ENCODE measurements at regions not wholly inside any gene's neighbourhood (a gene's known extent, or its start where the extent isn't known, plus 50 kb on each side); places are given as distances from the start of the nearest gene placed in this dataset.

DNA sequence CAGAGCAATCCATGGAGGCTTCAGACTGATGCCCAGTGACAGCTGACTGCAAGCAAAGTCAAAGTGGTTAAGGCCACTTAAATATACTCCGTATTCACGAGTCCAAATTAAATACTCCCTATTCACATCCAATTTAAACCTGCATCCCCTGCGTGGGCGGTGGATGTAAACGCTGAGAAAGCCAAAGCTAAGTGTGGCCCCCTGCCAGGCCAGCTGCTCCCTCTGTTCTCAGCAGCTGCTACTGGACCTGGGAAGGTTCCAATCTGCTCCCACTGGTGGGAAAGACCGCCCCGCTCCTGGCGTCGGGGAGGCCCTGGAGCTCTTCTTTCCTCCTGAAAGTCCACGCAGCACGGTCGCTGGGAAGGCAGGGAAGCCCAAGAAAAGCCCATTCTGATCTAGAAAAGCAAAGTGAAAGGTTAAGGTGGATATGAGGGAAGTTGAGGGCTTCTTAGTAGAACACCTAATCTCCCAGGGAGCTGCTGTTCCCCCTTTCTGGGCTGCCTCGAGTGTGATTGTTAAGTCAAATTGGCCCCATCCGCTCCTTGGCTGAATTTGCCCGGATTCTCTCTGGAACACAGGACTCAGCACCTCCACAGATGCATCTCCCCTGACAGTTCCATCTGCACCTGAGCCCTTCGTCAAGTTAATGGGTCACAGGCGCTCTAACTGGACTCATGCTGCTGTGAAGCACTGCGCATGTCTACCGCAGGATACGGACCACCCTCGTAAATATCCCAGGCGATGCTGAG lies 205.5 kb downstream of the USP12 start:
- DNase-seq = no peak

- DNase-seq = no peak
Measured at GRCh38 chr13:26964278-26965250, 204.0 kb upstream of the GPR12 start.

- no peak for DNase-seq
Measured at GRCh38 chr13:26962671-26963070, 202.1 kb upstream of the GPR12 start.

- no peak for DNase-seq
Measured at GRCh38 chr13:26961890-26962615, 201.5 kb upstream of the GPR12 start.

- DNase-seq = no peak
Measured at GRCh38 chr13:26957182-26957581, 196.6 kb upstream of the GPR12 start.

DNA sequence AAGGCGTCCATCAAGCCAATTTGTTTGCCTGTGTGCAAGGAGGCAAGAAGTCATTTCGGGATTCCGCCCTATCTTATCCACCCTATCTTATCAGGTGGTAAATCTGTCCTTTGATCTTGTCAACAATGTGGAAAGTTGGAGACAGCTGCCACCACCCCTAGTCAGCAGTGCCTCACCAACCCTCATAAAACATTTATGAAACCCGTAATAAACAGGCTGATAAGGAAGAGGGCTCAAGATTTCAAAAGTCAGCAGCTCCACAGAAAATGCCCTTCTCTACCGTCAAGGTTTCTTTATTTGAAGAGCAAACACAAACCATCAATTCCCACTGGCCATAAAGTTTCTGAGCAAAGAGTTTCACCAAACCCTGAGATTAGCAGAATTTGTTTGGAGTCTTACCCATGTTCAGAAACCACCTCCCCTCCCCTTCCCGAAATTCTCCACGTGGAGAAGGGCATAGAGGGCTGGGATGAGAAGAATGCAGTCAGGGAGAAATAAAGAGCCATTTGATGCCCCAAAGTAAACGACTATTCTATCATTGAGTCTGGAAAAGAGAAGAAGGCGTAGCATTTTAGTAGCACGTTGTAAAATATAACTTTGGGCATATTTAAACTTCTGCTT lies 196.0 kb upstream of the GPR12 start:
- no peak for DNase-seq

DNA sequence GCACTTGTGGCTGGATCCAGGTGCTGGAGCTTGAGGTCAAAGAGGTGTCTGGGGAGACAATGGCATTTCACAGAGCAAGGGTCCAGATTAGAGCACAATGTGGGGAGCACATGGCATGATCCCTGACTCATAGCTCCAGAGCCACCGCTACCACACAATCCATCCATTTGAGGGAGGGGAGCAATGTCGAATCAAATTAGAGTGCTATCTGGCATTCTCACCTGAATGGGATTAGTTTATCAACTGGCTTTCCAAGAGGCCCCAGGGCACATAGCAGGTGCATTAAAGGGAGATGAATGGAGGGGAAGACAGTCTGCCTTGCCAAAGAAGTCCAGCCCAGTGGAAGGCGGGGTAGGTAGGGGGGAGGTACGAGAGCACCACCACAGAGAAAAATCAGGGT lies 194.4 kb upstream of the GPR12 start:
- DNase-seq = no peak

DNA sequence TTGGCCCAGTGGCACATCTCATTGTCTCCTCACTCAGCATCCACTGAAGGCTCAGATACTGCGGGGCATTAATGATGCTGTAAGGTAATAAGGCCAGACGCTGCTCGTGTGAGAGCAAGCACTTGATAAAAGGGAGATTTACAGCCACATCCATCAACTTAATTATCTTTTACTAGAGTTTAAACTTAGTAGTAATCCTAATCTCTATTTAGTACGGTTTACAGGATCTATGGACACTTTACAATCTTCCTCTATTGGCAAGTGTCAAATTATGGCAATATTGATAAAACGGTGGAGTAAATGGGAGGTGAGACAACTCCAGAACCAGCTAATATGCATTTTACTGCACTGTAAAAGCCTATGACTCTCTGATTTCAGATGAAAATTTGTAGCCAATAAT lies 192.7 kb upstream of the GPR12 start:
- no peak for DNase-seq

DNA sequence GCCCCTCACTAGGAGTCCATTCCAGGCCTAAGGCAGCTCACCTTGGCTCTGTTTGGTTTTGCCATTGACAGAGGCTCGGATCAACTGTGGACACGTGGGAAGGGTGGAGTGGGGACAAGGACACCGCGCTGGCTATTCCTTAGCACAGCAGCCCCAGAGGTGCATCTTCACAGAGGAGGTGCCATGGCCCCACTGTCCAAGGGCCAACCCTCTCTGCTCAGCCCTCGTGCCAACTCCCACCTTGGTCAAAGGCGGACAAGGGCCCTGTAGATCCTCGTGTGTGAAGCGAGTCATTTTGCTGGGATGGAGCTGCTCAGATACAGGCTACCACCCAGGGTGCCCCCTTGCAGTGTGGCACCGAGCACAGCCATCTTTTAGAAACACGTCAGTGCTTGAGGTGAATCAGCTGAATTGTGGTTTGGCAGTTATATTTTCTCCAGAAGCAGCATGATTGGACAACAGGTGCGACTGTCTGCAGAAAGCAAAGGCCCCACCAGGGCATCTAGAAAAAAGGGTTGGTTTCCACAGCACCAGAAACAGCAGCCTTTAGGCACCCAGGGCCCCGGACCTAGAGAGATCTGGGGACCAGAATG lies 192.1 kb upstream of the GPR12 start:
- no peak for DNase-seq

DNA sequence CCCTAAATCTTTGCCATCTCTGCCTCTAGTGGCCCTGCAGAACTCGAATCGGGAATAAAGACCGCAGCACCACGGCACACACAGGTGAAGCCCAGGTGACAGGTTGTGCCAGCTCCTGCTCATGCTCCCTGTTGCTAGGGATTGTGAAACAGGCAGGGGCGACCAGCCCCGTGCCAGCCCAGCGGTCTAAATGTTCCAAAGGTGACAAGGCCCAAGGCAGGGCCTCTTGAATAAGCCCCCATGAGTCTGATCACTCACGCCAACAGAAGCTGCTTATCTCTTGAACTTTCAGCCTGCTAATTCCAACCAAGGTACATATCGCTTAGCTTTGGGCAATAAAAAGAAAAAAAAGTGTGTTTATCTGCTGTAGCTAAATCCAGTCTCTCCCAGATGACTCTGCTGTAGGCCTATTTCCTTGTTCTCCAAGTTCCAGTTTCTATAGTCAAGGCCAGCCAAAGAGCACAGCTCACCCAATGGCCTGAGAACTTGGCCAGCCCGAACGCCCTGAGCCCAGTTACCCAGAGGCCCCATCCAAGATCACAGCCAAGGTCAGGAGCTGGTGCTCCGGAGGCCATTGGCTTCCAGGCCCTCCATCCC lies 191.1 kb upstream of the GPR12 start:
- no peak for DNase-seq

GRCh38 chr13:26950968-26951367 lies 190.4 kb upstream of the GPR12 start:
- no peak for DNase-seq

GRCh38 chr13:26950546-26950945 lies 190.0 kb upstream of the GPR12 start:
- no peak for DNase-seq

DNA sequence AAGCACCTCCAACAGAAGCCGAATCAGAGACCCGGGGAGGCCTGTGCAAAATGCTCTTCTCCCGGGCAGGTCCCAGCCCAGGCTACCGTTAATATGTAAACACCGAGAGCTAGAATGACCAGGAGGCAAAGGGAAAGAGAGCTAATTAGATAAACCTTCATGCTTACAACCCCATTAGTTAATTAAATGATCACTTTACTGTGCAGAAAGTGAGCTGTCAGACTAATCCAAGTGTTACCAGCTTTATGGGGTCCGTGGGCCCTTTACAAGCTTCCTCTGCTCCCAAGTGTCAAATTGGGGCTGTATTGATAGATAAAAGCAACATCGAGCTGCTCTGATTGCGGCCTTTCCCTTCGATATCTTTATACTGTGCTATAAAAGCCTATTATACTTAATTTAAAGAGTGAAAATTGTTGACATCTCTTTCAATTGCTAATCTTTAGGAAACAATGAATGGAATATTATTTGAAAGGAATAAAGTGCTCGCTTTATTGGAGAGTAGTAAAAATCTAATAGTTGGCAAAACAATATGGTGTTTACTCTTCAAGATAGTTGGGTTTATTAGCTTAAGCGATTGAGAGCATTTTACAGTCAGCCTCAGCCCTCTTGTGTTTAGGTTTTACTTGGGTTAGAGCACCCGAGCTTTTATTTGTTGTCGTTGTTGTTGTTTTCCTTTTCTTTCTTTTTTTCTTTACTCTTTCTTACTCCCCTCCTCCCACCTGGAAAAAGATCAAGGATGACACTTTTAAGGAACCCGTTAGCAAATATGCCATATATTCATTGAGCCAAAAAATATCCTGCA lies 189.3 kb upstream of the GPR12 start:
- no peak for DNase-seq

DNA sequence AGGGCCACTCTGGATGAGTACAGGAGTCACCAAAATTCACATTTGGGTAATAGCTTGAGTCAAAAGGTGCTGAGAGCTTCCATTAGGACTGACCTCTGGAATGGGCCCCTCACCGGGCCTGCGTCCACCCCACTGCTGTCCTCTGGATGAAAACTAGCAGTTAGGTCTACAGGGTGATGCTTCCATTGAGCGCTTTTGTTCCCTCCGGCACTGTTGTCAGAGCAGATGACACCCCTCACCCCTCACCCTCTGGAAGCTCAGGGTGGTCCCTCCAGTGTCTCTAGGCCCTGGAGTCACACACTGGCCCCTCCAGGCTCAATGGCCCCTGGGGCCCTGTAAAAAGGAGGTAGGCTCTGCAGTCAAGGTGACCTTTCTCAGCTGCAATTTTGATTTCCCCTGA lies 187.8 kb upstream of the GPR12 start:
- no peak for DNase-seq

GRCh38 chr13:26946684-26947343 lies 186.2 kb upstream of the GPR12 start:
- DNase-seq = peak; percentile 4

GRCh38 chr13:26943748-26944147 lies 183.2 kb upstream of the GPR12 start:
- no peak for DNase-seq

- no peak for DNase-seq
Measured at GRCh38 chr13:26942184-26942583, 181.6 kb upstream of the GPR12 start.

DNA sequence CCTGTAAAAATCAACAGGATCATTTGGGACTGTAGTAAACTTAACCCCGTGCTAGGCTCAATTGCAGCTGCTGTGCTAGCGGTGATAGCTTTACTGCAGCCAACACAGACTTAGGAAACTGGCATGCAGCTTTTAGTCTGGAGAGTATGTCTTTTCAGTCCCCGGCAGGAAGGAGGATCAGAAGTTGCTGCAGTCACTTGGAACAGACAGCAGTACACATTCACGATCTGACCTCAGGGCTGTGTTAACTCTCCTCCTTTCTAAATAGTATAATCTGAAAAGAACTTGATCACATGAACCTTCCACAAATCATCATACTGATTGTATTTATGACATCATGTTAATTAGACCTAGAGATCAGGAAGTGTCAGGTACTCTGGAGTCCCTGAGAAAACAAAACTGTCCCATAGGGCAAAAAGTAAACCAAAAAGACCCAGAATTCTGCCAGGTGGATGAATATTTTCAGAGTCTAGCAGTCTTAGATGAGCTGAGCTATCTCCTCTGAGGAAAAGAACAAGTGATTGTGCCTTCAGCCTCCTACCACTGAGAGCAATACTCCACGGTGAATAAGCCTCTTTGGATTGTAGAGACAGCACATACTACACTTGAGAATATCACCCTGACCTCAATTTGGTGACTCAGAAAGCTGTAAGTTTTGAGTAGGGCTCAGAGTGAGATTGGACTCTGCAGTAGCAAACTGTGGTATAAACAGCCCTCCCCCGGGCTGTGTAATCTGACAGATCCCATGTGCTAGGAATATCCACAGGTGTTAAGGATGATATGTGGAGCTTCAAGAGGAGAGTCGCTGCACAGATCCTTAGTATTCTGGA lies 181.0 kb upstream of the GPR12 start:
- DNase-seq = no peak

- no peak for DNase-seq
Measured at GRCh38 chr13:26934096-26934495, 173.5 kb upstream of the GPR12 start.

- DNase-seq = no peak
Measured at GRCh38 chr13:26932465-26932864, 171.9 kb upstream of the GPR12 start.

All from CD4-positive, alpha-beta T cell treated with Interleukin-4 for 4 hours (primary cell).